ENCODE measurements at regions not wholly inside any gene's neighbourhood (a gene's known extent, or its start where the extent isn't known, plus 50 kb on each side); places are given as distances from the start of the nearest gene placed in this dataset.

DNA sequence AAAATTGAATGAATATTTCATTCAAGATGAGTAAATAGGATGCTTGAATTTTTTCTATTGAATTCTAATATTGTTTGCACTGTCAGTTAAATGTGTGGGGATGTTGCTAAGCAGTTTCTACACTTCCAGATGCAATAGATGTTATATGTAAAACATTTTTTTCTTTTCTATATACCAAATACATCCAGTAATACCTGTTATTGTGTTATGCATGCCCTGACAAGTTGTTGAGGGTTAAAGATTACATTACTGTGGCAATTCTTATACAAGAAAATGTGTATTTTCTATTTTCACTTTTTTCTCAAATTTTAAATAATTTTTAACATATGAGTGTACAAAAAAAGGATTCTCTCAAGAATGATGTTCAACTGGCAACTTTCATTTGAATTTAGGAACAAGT lies 713.9 kb downstream of the GATA3 start:
- Mint-ChIP-seq H3K9me3 (ENCODE audit: unreplicated experiment) (no peaks in the 10 kb centered on the region), H3K36me3 (ENCODE audit: low read depth, unreplicated experiment) (no peaks in the 10 kb centered on the region), H3K4me1 (ENCODE audit: unreplicated experiment) (peaks cover 2% of the 10 kb centered on the region), H3K27ac (ENCODE audit: unreplicated experiment) (no peak overlapping the region), H3K27me3 (ENCODE audit: unreplicated experiment) (no peaks in the 10 kb centered on the region), H3K4me3 (ENCODE audit: unreplicated experiment) (no peak overlapping the region)
- DNase-seq (ENCODE audit: low spot score): no peak
- TF ChIP-seq CTCF (IDR thresholded peaks at IDR 0.05; ENCODE audit: unreplicated experiment): no peak

DNA sequence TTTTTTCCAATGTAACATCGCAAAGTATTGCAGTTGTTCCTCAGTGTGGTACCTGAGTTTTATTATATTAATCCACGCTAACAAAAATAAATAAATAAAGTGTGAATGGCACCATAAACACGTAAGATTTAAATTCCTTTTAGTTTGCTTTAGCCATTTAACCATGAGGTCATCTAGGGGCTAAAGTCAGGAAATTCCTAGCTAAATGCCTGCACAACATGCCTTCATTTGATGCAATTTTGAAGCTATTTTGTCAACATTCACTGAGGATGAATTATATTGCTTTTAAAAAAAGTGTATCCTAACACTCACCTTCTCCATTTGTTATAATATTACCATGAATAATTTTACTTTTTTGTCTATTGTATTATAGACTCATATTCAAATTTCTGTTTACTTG lies 714.4 kb downstream of the GATA3 start:
- Mint-ChIP-seq H3K27ac (ENCODE audit: unreplicated experiment) (no peak overlapping the region), H3K36me3 (ENCODE audit: low read depth, unreplicated experiment) (no peaks in the 10 kb centered on the region), H3K9me3 (ENCODE audit: unreplicated experiment) (no peaks in the 10 kb centered on the region), H3K4me3 (ENCODE audit: unreplicated experiment) (no peak overlapping the region), H3K27me3 (ENCODE audit: unreplicated experiment) (no peaks in the 10 kb centered on the region), H3K4me1 (ENCODE audit: unreplicated experiment) (peaks cover 2% of the 10 kb centered on the region)
- no peak for TF ChIP-seq CTCF (IDR thresholded peaks at IDR 0.05; ENCODE audit: unreplicated experiment)
- DNase-seq (ENCODE audit: low spot score): no peak

DNA sequence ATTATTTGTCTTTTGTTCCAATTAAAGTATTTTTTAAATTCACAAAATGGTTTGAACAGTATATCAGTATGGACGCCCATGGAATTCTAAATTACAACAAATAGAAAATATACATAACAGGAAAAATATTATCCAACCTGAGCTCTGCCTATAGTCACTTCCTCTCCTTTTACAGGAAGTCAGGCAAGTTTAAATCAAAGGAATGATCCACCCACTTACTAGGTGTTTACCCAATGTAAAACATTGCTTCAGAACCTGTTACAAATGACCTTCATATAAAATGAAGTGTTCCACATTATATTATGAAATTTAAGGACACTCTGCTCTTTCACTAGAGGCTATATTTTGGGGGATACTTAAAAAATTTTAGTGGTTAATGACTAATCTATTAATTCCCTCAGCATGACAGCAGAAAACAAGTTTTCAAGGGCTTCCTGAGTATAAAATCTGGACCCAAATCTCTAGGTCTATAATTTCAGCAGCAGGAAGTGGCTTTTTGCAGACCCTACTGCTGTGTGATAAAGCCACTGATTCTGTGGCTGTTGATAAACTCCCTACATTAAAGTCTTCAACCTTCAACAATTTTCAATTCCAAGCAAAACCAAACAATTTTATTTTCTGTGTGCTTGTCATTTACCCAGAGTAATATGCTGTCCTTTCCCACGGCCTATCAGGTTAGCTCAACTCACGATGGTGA lies 722.6 kb downstream of the GATA3 start:
- no peak for TF ChIP-seq CTCF (IDR thresholded peaks at IDR 0.05; ENCODE audit: unreplicated experiment)
- Mint-ChIP-seq H3K27me3 (ENCODE audit: unreplicated experiment) (no peaks in the 10 kb centered on the region), H3K27ac (ENCODE audit: unreplicated experiment) (no peak overlapping the region), H3K4me1 (ENCODE audit: unreplicated experiment) (peaks cover 2% of the 10 kb centered on the region), H3K36me3 (ENCODE audit: low read depth, unreplicated experiment) (no peaks in the 10 kb centered on the region), H3K9me3 (ENCODE audit: unreplicated experiment) (no peaks in the 10 kb centered on the region), H3K4me3 (ENCODE audit: unreplicated experiment) (no peak overlapping the region)
- no peak for DNase-seq (ENCODE audit: low spot score)

DNA sequence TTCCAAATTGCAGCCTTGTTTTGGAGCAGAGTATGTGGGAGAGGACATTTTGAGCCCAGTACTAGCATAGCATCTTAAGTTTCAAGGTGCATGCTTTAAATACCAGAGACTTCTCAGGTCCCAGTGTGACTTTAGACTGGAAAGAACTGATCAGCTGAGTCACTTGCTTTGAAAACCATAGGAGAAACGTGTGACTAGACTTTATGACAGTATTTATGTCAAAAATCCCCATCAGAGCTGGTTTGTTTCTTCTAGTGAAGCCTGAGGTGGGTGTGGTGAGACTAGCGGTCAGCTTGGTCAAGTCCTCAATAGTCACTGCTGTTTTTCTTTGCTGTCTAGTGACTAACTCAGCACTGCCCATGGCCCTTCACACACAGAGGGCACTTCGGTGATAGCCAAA lies 724.2 kb downstream of the GATA3 start:
- no peaks in the 10 kb centered on the region for H3K9me3 Mint-ChIP-seq (ENCODE audit: unreplicated experiment)
- no peak overlapping the region for H3K4me3 Mint-ChIP-seq (ENCODE audit: unreplicated experiment)
- no peak overlapping the region for H3K27ac Mint-ChIP-seq (ENCODE audit: unreplicated experiment)
- no peaks in the 10 kb centered on the region for H3K36me3 Mint-ChIP-seq (ENCODE audit: low read depth, unreplicated experiment)
- H3K4me1 Mint-ChIP-seq (ENCODE audit: unreplicated experiment): no peaks in the 10 kb centered on the region
- no peak for TF ChIP-seq CTCF (IDR thresholded peaks at IDR 0.05; ENCODE audit: unreplicated experiment)
- no peaks in the 10 kb centered on the region for H3K27me3 Mint-ChIP-seq (ENCODE audit: unreplicated experiment)
- DNase-seq (ENCODE audit: low spot score): no peak

GRCh38 chr10:8787649-8788048 lies 733.2 kb downstream of the GATA3 start:
- Mint-ChIP-seq H3K9me3 (ENCODE audit: unreplicated experiment) (no peaks in the 10 kb centered on the region), H3K4me3 (ENCODE audit: unreplicated experiment) (no peak overlapping the region), H3K27ac (ENCODE audit: unreplicated experiment) (no peak overlapping the region), H3K36me3 (ENCODE audit: low read depth, unreplicated experiment) (no peaks in the 10 kb centered on the region), H3K4me1 (ENCODE audit: unreplicated experiment) (peaks cover 4% of the 10 kb centered on the region), H3K27me3 (ENCODE audit: unreplicated experiment) (peaks cover 3% of the 10 kb centered on the region)
- TF ChIP-seq CTCF (IDR thresholded peaks at IDR 0.05; ENCODE audit: unreplicated experiment): no peak
- DNase-seq (ENCODE audit: low spot score): no peak
